GM20000 (cell line): ENCODE measurements at regions not wholly inside any gene's neighbourhood (a gene's known extent, or its start where the extent isn't known, plus 50 kb on each side); places are given as distances from the start of the nearest gene placed in this dataset.

Source experiments
- DNase-seq: peaks from one replicate; pipeline ENCODE4 v3.0.0; 2012; ENCODE audit warnings: low spot score
- CTCF ChIP-seq: IDR thresholded peaks from 2 replicates; pipeline ENCODE4 v1.5.1; 2012; ENCODE audit warnings: mild to moderate bottlenecking, control low read depth; ENCODE audit errors: extremely low read depth, missing control alignments

- no peak for DNase-seq
- TF ChIP-seq CTCF, result no peak
Observed at GRCh38 chr22:27050771-27051170, 393.4 kb downstream of the MIAT start.

- TF ChIP-seq CTCF, result no peak
- DNase-seq, result no peak
Observed at GRCh38 chr22:27051407-27051806, 394.0 kb downstream of the MIAT start.

GRCh38 chr22:27057717-27058116 lies 400.3 kb downstream of the MIAT start:
- no peak for TF ChIP-seq CTCF
- DNase-seq, result no peak

GRCh38 chr22:27060190-27060589 lies 402.8 kb downstream of the MIAT start:
- DNase-seq, result no peak
- TF ChIP-seq CTCF, result no peak

- DNase-seq, result no peak
- TF ChIP-seq CTCF, result no peak
Observed at GRCh38 chr22:27062910-27063309, 405.5 kb downstream of the MIAT start.

GRCh38 chr22:27063406-27063805 lies 406.0 kb downstream of the MIAT start:
- TF ChIP-seq CTCF, result no peak
- no peak for DNase-seq

GRCh38 chr22:27063841-27064240 lies 406.5 kb downstream of the MIAT start:
- no peak for DNase-seq
- TF ChIP-seq CTCF, result no peak

- no peak for TF ChIP-seq CTCF
- no peak for DNase-seq
Observed at GRCh38 chr22:27064386-27064785, 407.0 kb downstream of the MIAT start.
